Activated T-cell treated with anti-CD3 and anti-CD28 coated beads for 1 hour (primary cell): ENCODE measurements at regions not wholly inside any gene's neighbourhood (a gene's known extent, or its start where the extent isn't known, plus 50 kb on each side); places are given as distances from the start of the nearest gene placed in this dataset.
"Not testable (repeated sequence)": the region's sequence is repeated elsewhere in the genome, so short reads cannot be mapped to it uniquely, and the experiment has no call there.

Experiments used
- DNase-seq: peaks from one replicate; pipeline ENCODE4 v3.0.0-alpha.2; 2020; ENCODE audit warnings: low read depth

- DNase-seq: no peak
Observed at GRCh38 chr3:194189243-194189791, 53.4 kb downstream of the HES1 start.

- not testable (repeated sequence) for DNase-seq
Observed at GRCh38 chr3:194191850-194192249, 55.9 kb downstream of the HES1 start.

GRCh38 chr3:194194051-194194756 lies 58.3 kb downstream of the HES1 start:
- no peak for DNase-seq

GRCh38 chr3:194194757-194195085 lies 58.8 kb downstream of the HES1 start:
- DNase-seq: no peak

GRCh38 chr3:194195611-194196010 lies 59.7 kb downstream of the HES1 start:
- DNase-seq: no peak

- DNase-seq: no peak
Observed at GRCh38 chr3:194196876-194197275, 60.9 kb downstream of the HES1 start.

GRCh38 chr3:194197396-194197960 lies 61.5 kb downstream of the HES1 start:
- DNase-seq: no peak

GRCh38 chr3:194197981-194198695 lies 62.2 kb downstream of the HES1 start:
- no peak for DNase-seq

- DNase-seq: no peak
Observed at GRCh38 chr3:194198938-194199337, 63.0 kb downstream of the HES1 start.

- no peak for DNase-seq
Observed at GRCh38 chr3:194200422-194201081, 64.6 kb downstream of the HES1 start.

GRCh38 chr3:194201953-194202666 lies 66.2 kb downstream of the HES1 start:
- no peak for DNase-seq

GRCh38 chr3:194203482-194204041 lies 67.6 kb downstream of the HES1 start:
- no peak for DNase-seq

- DNase-seq: no peak
Observed at GRCh38 chr3:194204042-194204987, 68.4 kb downstream of the HES1 start.

GRCh38 chr3:194205675-194206133 lies 69.8 kb downstream of the HES1 start:
- no peak for DNase-seq

GRCh38 chr3:194206320-194206719 lies 70.4 kb downstream of the HES1 start:
- no peak for DNase-seq

- DNase-seq: no peak
Observed at GRCh38 chr3:194208709-194209108, 72.8 kb downstream of the HES1 start.

- no peak for DNase-seq
Observed at GRCh38 chr3:194212161-194212844, 76.4 kb downstream of the HES1 start.

- DNase-seq: no peak
Observed at GRCh38 chr3:194212845-194213331, 76.9 kb downstream of the HES1 start.

GRCh38 chr3:194215392-194215791 lies 79.4 kb downstream of the HES1 start:
- DNase-seq: no peak
